ENCODE measurements at regions not wholly inside any gene's neighbourhood (a gene's known extent, or its start where the extent isn't known, plus 50 kb on each side); places are given as distances from the start of the nearest gene placed in this dataset.

- TF ChIP-seq SUZ12 (IDR thresholded peaks at IDR 0.05; ENCODE audit: extremely low read depth, insufficient read depth, insufficient read length) (no peak), YY1 (IDR thresholded peaks at IDR 0.05; ENCODE audit: insufficient read depth, insufficient read length) (no peak)
- no peaks in the 10 kb centered on the region for H3K9me3 ChIP-seq (ENCODE audit: insufficient read depth, low read length)
These were observed 702.7 kb downstream of the EPHA7 start for GRCh38 chr6:92716638-92717037.

GRCh38 chr6:92715991-92716390, 703.4 kb downstream of the EPHA7 start:
- no peak for DNase-seq (ENCODE audit: low read depth, low spot score)
- TF ChIP-seq YY1 (IDR thresholded peaks at IDR 0.05; ENCODE audit: insufficient read depth, insufficient read length) (no peak), SUZ12 (IDR thresholded peaks at IDR 0.05; ENCODE audit: extremely low read depth, insufficient read depth, insufficient read length) (no peak), ZNF274 (IDR thresholded peaks at IDR 0.05; ENCODE audit: low read depth, low read length) (no peak)
- Histone ChIP-seq H3K9ac (ENCODE audit: insufficient read length, low read depth) (no peak overlapping the region), H3K27me3 (ENCODE audit: insufficient read depth, insufficient read length) (no peaks in the 10 kb centered on the region), H3K4me1 (ENCODE audit: insufficient read depth, insufficient read length) (no peaks in the 10 kb centered on the region), H3K9me3 (ENCODE audit: insufficient read depth, low read length) (no peaks in the 10 kb centered on the region), H3K36me3 (ENCODE audit: insufficient read depth, insufficient read length, low read length) (no peaks in the 10 kb centered on the region), H3K4me3 (ENCODE audit: insufficient read length, low read depth) (no peak overlapping the region)

More at GRCh38 chr6:92716638-92717037, 702.7 kb downstream of the EPHA7 start:
- no peak for DNase-seq (ENCODE audit: low read depth, low spot score)
- Histone ChIP-seq H3K4me3 (ENCODE audit: insufficient read length, low read depth) (no peak overlapping the region), H3K36me3 (ENCODE audit: insufficient read depth, insufficient read length, low read length) (no peaks in the 10 kb centered on the region), H3K9ac (ENCODE audit: insufficient read length, low read depth) (no peak overlapping the region), H3K27me3 (ENCODE audit: insufficient read depth, insufficient read length) (no peaks in the 10 kb centered on the region), H3K4me1 (ENCODE audit: insufficient read depth, insufficient read length) (no peaks in the 10 kb centered on the region)

GRCh38 chr6:92714346-92714745, 705.0 kb downstream of the EPHA7 start:
- no peak for TF ChIP-seq ZNF274 (IDR thresholded peaks at IDR 0.05; ENCODE audit: low read depth, low read length)
- no peak for TF ChIP-seq SUZ12 (IDR thresholded peaks at IDR 0.05; ENCODE audit: extremely low read depth, insufficient read depth, insufficient read length)
- TF ChIP-seq YY1 (IDR thresholded peaks at IDR 0.05; ENCODE audit: insufficient read depth, insufficient read length) = no peak
- H3K36me3 ChIP-seq (ENCODE audit: insufficient read depth, insufficient read length, low read length) = no peaks in the 10 kb centered on the region
- H3K4me3 ChIP-seq (ENCODE audit: insufficient read length, low read depth) = no peak overlapping the region
- no peaks in the 10 kb centered on the region for H3K4me1 ChIP-seq (ENCODE audit: insufficient read depth, insufficient read length)
- no peak for DNase-seq (ENCODE audit: low read depth, low spot score)
- H3K27me3 ChIP-seq (ENCODE audit: insufficient read depth, insufficient read length) = no peaks in the 10 kb centered on the region
- no peak overlapping the region for H3K9ac ChIP-seq (ENCODE audit: insufficient read length, low read depth)
- no peaks in the 10 kb centered on the region for H3K9me3 ChIP-seq (ENCODE audit: insufficient read depth, low read length)

- TF ChIP-seq SUZ12 (IDR thresholded peaks at IDR 0.05; ENCODE audit: extremely low read depth, insufficient read depth, insufficient read length) = no peak
- TF ChIP-seq YY1 (IDR thresholded peaks at IDR 0.05; ENCODE audit: insufficient read depth, insufficient read length) = no peak
- TF ChIP-seq ZNF274 (IDR thresholded peaks at IDR 0.05; ENCODE audit: low read depth, low read length) = no peak
- Histone ChIP-seq H3K27me3 (ENCODE audit: insufficient read depth, insufficient read length) (no peaks in the 10 kb centered on the region), H3K36me3 (ENCODE audit: insufficient read depth, insufficient read length, low read length) (no peaks in the 10 kb centered on the region), H3K9ac (ENCODE audit: insufficient read length, low read depth) (no peak overlapping the region), H3K9me3 (ENCODE audit: insufficient read depth, low read length) (no peaks in the 10 kb centered on the region), H3K4me1 (ENCODE audit: insufficient read depth, insufficient read length) (no peaks in the 10 kb centered on the region), H3K4me3 (ENCODE audit: insufficient read length, low read depth) (no peak overlapping the region)
- no peak for DNase-seq (ENCODE audit: low read depth, low spot score)
These were observed 709.3 kb downstream of the EPHA7 start for GRCh38 chr6:92710048-92710447.

GRCh38 chr6:92708945-92709344, 710.4 kb downstream of the EPHA7 start:
- H3K9ac ChIP-seq (ENCODE audit: insufficient read length, low read depth) = no peak overlapping the region
- H3K4me1 ChIP-seq (ENCODE audit: insufficient read depth, insufficient read length) = no peaks in the 10 kb centered on the region
- H3K4me3 ChIP-seq (ENCODE audit: insufficient read length, low read depth) = no peak overlapping the region
- H3K36me3 ChIP-seq (ENCODE audit: insufficient read depth, insufficient read length, low read length) = no peaks in the 10 kb centered on the region
- TF ChIP-seq YY1 (IDR thresholded peaks at IDR 0.05; ENCODE audit: insufficient read depth, insufficient read length) (no peak), SUZ12 (IDR thresholded peaks at IDR 0.05; ENCODE audit: extremely low read depth, insufficient read depth, insufficient read length) (no peak), ZNF274 (IDR thresholded peaks at IDR 0.05; ENCODE audit: low read depth, low read length) (no peak)
- no peaks in the 10 kb centered on the region for H3K9me3 ChIP-seq (ENCODE audit: insufficient read depth, low read length)
- no peaks in the 10 kb centered on the region for H3K27me3 ChIP-seq (ENCODE audit: insufficient read depth, insufficient read length)
- no peak for DNase-seq (ENCODE audit: low read depth, low spot score)

GRCh38 chr6:92708270-92708669, 711.1 kb downstream of the EPHA7 start:
- no peaks in the 10 kb centered on the region for H3K4me1 ChIP-seq (ENCODE audit: insufficient read depth, insufficient read length)
- no peaks in the 10 kb centered on the region for H3K27me3 ChIP-seq (ENCODE audit: insufficient read depth, insufficient read length)
- TF ChIP-seq SUZ12 (IDR thresholded peaks at IDR 0.05; ENCODE audit: extremely low read depth, insufficient read depth, insufficient read length) (no peak), YY1 (IDR thresholded peaks at IDR 0.05; ENCODE audit: insufficient read depth, insufficient read length) (no peak), ZNF274 (IDR thresholded peaks at IDR 0.05; ENCODE audit: low read depth, low read length) (no peak)
- H3K9me3 ChIP-seq (ENCODE audit: insufficient read depth, low read length) = no peaks in the 10 kb centered on the region
- no peak overlapping the region for H3K9ac ChIP-seq (ENCODE audit: insufficient read length, low read depth)
- no peaks in the 10 kb centered on the region for H3K36me3 ChIP-seq (ENCODE audit: insufficient read depth, insufficient read length, low read length)
- DNase-seq (ENCODE audit: low read depth, low spot score) = no peak
- H3K4me3 ChIP-seq (ENCODE audit: insufficient read length, low read depth) = no peak overlapping the region

- H3K4me3 ChIP-seq (ENCODE audit: insufficient read length, low read depth) = no peak overlapping the region
- no peaks in the 10 kb centered on the region for H3K9me3 ChIP-seq (ENCODE audit: insufficient read depth, low read length)
- no peak for TF ChIP-seq YY1 (IDR thresholded peaks at IDR 0.05; ENCODE audit: insufficient read depth, insufficient read length)
- no peak for TF ChIP-seq SUZ12 (IDR thresholded peaks at IDR 0.05; ENCODE audit: extremely low read depth, insufficient read depth, insufficient read length)
- no peak for TF ChIP-seq ZNF274 (IDR thresholded peaks at IDR 0.05; ENCODE audit: low read depth, low read length)
- no peak overlapping the region for H3K9ac ChIP-seq (ENCODE audit: insufficient read length, low read depth)
- no peaks in the 10 kb centered on the region for H3K4me1 ChIP-seq (ENCODE audit: insufficient read depth, insufficient read length)
- no peaks in the 10 kb centered on the region for H3K27me3 ChIP-seq (ENCODE audit: insufficient read depth, insufficient read length)
- H3K36me3 ChIP-seq (ENCODE audit: insufficient read depth, insufficient read length, low read length) = no peaks in the 10 kb centered on the region
- DNase-seq (ENCODE audit: low read depth, low spot score) = no peak
These were observed 712.4 kb downstream of the EPHA7 start for GRCh38 chr6:92706976-92707375.
